GM23338 (cell line): ENCODE measurements at regions not wholly inside any gene's neighbourhood (a gene's known extent, or its start where the extent isn't known, plus 50 kb on each side); places are given as distances from the start of the nearest gene placed in this dataset.

ENCODE experiments used
- CREB1 ChIP-seq: fragments of 250-450 bp; sonication (Bioruptor Pico); IDR thresholded peaks from 2 replicates; pipeline ENCODE4 v1.5.0; 2020; ENCODE audit warnings: low read depth, mild to moderate bottlenecking, moderate library complexity
- CTCF ChIP-seq, 2 experiments: fragments of 200-600 bp in 1 of 2; sonication (generic) in 1 of 2; conservative IDR thresholded peaks; 2 replicates each; pipeline versions ENCODE4 v1.5.1 to v1.6.1; 2016 to 2017; ENCODE audit warnings: antibody characterized with exemption in 2 of 2, low read depth in 2 of 2, mild to moderate bottlenecking in 2 of 2, moderate library complexity in 1 of 2
- EZH2 ChIP-seq: fragments of 200-600 bp; sonication (generic); IDR thresholded peaks from one replicate; pipeline ENCODE4 v1.8.0; 2017; ENCODE audit warnings: antibody characterized with exemption, mild to moderate bottlenecking, low read depth; ENCODE audit not compliant: unreplicated experiment
- EZH2phosphoT487 ChIP-seq: fragments of 200-600 bp; sonication (generic); IDR thresholded peaks from one replicate; pipeline ENCODE4 v1.8.1; 2018; ENCODE audit warnings: antibody characterized with exemption; ENCODE audit not compliant: unreplicated experiment
- JUNB ChIP-seq: IDR thresholded peaks from one replicate; pipeline ENCODE4 v1.6.1; 2016; ENCODE audit warnings: antibody characterized with exemption; ENCODE audit not compliant: unreplicated experiment
- NANOG ChIP-seq: IDR thresholded peaks from 2 replicates; pipeline ENCODE4 v1.6.1; 2016; ENCODE audit warnings: antibody characterized with exemption, borderline replicate concordance
- POLR2AphosphoS5 ChIP-seq: IDR thresholded peaks from 2 replicates; pipeline ENCODE4 v1.6.1; 2016; ENCODE audit warnings: antibody characterized with exemption, low read depth
- REST ChIP-seq: IDR thresholded peaks from one replicate; pipeline ENCODE4 v1.6.1; 2018; ENCODE audit warnings: antibody characterized with exemption; ENCODE audit not compliant: unreplicated experiment
- STAT1 ChIP-seq: IDR thresholded peaks from one replicate; pipeline ENCODE4 v1.6.1; 2016; ENCODE audit warnings: antibody characterized with exemption; ENCODE audit not compliant: unreplicated experiment

GRCh38 chr16:80202831-80203413 lies 337.9 kb upstream of the DYNLRB2 start:
- TF ChIP-seq CTCF (conservative IDR thresholded peaks at IDR 0.05; ENCODE audit: low read depth in 2 of 2) (no peak), REST (no peak), POLR2AphosphoS5 (no peak), EZH2 (no peak), JUNB (no peak), EZH2phosphoT487 (no peak), STAT1 (no peak), CREB1 (CRISPR knock-in tag) (no peak), NANOG (no peak)
